Right renal pelvis (tissue), 4 donors: ENCODE measurements at regions not wholly inside any gene's neighbourhood (a gene's known extent, or its start where the extent isn't known, plus 50 kb on each side); places are given as distances from the start of the nearest gene placed in this dataset.
A peak's percentile ranks its signal among the peaks of the same experiment; 100 is the strongest.
"Not testable (repeated sequence)": the region's sequence is repeated elsewhere in the genome, so short reads cannot be mapped to it uniquely, and the experiment has no call there.

Experiments used
- DNase-seq, 4 donors: peaks; one replicate each; pipeline ENCODE4 v3.0.0-alpha.2; 2013; ENCODE audit warnings: low read depth in 4 of 4, low spot score in 3 of 4, missing footprints in 1 of 4

DNA sequence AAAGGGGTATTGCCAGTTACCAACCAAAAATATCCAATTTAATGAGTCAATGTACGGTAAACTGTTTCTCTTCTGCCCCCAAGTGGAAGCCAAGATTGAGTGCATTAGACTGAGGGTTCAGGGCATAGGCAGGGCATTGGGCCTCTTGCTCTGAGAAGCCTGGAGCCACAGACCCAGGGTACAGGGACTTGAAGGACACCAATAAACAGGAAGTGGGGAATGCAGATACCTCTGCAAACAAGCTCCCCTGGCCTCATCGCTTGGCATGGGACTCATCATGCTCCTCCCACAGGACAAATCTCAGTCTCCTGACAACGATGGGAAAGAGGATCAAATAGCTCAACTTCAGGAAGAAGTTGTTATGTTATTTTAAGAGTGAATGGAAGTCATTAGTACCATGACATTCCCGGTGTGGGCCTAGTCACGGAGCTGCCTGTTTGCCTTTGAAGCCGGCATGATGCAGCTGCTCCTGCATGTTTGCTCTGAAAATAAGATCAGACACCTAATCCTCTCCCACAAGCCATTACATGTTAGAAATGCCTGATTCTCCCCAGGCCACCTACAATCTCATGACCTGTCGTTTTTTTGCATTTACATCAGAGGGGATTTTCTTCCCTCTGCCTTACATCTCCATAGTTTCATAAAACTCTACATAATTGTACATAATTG, 224.2 kb downstream of the RCHY1 start:
- peak in 2 of 4 donors; percentile 4 to 8 for DNase-seq

- no peak for DNase-seq
Observed at GRCh38 chr4:75287738-75288517, 226.3 kb downstream of the RCHY1 start.

GRCh38 chr4:75285837-75286236, 228.4 kb downstream of the RCHY1 start:
- DNase-seq, result no peak

DNA sequence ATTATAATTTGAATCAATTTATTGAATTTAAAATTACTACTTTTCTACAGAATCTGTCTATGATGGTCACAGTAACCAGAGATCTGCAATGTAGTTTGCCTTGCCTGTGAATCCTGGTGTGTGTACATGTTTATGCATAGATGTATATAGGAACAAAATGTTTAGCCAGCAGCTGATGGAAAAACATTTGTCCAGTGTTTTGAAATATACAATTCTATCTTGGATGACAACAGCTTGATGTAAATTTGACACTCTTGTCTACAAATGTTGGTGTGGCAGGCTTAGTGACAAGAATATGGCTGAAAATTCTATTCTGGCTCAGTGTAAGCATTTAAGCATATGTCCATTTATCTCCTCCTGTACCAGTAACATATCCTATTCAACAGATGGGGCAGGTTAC, 229.4 kb downstream of the RCHY1 start:
- no peak for DNase-seq

DNA sequence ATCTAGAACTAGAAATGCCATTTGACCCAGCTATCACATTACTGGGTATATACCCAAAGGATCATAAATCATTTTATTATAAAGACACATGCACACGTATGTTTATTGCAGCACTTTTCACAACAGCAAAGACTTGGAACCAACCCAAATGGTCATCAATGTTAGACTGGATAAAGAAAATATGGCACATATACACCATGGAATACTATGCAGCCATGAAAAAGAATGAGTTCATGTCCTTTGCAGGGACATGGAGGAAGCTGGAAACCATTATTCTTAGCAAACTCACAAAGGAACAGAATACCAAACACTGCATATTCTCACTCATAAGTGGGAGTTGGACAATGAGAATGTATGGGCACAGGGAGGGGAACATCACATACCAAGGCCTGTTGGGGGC, 233.7 kb downstream of the RCHY1 start:
- DNase-seq, result not testable (repeated sequence)

GRCh38 chr4:75259306-75259705, 254.9 kb downstream of the RCHY1 start:
- no peak for DNase-seq

- no peak for DNase-seq
Observed at GRCh38 chr4:75255261-75255660, 258.9 kb downstream of the RCHY1 start.

DNA sequence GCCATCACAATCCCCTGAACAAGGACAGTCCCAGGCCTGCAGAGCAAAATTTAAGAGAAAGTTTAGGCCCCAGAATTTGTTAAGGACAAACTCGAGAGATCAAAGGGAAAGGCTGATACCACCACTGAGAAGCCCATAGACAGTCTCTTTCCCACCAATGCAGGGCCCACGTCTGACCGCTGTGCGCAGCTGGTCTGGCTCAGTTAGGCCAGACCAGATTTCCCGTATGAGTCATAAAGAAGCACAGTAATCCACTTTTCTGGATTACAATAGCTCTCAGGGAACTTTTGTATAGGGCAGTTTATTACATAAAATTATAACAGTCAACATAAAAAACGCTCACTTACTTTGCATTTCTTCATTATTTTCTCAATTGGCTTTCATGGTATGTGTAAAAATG, 259.5 kb downstream of the RCHY1 start:
- DNase-seq, result no peak

DNA sequence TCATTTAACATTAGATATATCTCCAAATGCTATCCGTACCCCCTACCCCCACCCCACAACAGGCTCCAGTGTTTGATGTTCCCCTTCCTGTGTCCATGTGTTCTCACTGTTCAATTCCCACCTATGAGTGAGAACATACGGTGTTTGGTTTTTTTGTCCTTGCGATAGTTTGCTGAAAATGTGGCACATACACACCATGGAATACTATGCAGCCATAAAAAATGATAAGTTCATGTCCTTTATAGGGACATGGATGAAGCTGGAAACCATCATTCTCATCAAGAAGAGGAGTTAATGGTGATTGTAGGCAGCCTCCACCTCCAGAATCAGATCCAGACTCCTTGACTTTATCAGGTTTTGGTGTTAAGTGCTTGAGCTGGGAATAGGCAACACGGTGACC, 261.1 kb downstream of the RCHY1 start:
- not testable (repeated sequence) for DNase-seq

DNA sequence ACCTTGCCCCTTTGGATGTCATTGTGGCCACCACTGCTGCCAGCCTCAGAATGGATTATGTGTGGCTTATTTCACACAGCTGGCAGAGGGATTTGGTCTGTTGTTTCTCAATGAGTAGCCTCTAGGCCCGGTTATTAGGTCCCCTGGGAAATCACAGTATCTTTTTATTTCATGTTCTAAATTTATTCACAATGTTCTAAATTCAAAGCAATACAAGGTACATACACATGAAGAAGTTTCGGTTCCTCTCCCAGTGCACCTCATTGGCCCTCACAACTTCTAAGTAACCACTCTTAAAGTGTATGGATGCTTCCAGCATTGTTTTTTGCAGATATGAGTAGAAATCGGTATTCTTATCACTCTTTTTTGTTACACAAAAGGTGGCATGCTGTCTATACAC, 262.7 kb downstream of the RCHY1 start:
- no peak for DNase-seq

GRCh38 chr4:75249739-75250138, 264.5 kb downstream of the RCHY1 start:
- no peak for DNase-seq

DNA sequence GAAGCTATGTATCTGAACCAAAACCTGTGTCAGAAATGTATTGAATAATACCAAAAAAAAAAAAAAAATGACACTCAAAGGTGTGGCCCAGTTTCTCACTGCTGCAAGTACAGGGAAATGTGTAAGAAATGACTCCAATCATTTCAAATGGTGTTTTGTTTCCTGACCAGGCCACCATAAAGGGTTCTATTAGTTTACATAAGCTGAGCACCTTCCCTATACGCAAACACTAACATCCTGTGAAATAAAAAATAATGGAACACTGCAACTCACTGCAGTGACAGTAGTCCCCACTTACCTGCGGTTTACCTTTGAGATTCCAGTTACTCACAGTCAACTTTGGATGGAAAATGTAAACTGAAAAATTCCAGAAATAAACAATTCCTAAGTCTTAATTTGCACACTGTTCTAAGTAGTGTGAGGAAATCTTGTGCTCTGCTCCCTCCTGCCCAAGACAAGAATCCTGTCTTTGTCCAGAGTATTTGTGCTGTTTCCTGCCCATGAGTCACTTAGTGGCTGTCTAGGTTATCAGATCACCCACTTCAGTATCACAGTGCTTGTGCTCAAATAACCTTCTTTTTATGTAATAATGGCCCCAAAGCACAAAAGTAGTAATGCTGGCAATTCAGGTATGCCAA, 265.3 kb downstream of the RCHY1 start:
- no peak for DNase-seq

DNA sequence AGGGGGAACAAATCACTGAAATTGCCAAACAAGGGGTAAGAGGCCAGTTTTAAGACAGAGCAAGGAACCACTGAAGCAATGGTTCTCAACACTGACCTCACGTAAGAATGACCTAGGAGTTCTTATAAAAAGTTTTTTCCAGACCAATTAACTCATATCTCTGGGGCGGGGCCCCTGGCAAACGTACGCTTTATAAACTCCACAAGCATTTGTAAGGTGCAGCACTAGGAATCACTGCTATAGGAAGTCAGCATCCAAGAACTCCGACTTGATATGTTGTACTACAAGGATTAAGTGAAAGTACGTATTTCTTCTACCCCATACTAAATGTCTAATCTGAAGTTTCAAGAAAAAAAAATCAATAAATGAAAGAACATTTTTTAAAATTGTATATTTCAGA, 269.9 kb downstream of the RCHY1 start:
- DNase-seq, result no peak

GRCh38 chr4:75243570-75243969, 270.6 kb downstream of the RCHY1 start:
- DNase-seq, result no peak

GRCh38 chr4:75235359-75235951, 278.7 kb downstream of the RCHY1 start:
- DNase-seq, result no peak

- DNase-seq, result no peak
Observed at GRCh38 chr4:75232546-75232945, 281.7 kb downstream of the RCHY1 start.

DNA sequence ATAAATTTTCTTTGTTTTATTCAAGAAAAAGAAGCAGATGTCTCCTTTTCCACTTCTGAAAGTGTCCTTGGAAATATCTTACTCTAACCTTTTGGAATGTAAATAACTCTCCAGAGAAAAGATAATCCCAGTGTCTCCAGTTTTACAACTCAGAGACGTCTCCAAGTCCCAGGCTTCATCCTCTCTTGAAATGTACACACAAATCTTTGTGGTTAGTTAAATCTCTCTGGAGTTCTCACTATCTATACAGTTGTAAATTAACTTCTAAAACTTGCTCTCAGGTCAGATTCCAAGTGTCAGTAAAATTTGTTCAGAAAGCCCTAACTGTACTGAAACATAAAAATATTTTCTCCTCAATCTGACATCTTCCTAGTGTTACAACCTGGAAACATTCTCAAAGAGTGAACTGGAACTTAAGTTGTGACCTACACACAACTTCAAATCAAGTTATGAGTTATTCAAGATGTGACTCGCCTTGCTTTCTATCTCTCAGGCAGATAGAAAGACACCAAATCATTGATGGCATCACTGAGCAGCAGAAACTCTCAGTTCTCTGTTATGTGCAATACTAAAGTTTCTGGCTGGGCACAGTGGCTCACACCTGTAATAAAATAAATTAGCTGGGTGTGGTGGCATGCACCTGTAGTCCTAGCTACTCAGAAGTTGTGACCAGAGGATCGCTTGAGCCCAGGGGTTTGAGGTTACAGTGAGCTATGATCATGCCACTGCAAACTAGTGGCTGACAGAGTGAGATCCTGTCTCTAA, 284.2 kb downstream of the RCHY1 start:
- peak in 1 of 4 donors; percentile 8 for DNase-seq

DNA sequence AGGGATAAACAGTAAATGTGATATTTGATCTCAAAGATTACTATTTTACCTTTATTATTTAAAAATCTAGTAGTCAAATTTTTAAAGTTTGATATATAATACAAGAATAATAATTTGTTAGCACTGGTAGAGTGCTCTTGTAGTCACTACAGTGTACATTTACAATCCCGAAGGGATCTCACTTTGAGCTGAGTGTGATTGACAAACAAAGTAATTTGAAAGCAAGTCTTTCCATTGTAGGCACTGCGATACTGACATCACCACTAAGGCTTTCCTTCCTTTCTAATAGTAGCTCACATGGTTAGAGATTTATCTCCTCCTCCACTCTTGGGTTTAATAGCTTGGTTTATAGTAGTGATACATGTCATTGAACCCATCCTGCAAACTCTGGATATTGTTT, 280.6 kb downstream of the PARM1 start:
- DNase-seq, result no peak

GRCh38 chr4:75211422-75211821, 278.5 kb downstream of the PARM1 start:
- no peak for DNase-seq

DNA sequence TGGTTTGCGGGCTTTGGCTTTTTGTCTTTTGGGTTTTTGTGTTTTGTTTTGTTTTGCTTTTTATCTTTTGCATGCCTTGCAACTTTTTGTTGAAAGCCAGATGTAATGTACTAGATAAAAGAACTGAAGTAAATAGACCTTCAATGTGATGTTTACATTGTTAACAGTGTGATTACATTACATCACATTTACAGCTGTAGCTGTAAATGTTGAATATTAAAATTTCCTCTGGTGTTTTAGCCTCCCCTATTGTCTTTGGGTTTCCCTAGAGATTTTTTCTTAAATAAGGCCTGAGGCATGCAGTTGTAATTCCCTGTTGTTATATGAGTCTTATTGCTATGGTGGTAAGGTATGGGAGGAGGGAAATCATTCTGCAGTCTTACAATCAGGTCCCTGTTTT, 275.0 kb downstream of the PARM1 start:
- DNase-seq, result no peak

- no peak for DNase-seq
Observed at GRCh38 chr4:75195111-75195510, 262.2 kb downstream of the PARM1 start.
